ENCODE measurements at regions not wholly inside any gene's neighbourhood (a gene's known extent, or its start where the extent isn't known, plus 50 kb on each side); places are given as distances from the start of the nearest gene placed in this dataset.

GRCh38 chr14:23712287-23712686 is 76.1 kb downstream of the DHRS2 start:
- H3K36me3 ChIP-seq (ENCODE audit: control insufficient read depth, insufficient read depth, low read length) = no peaks in the 10 kb centered on the region
- no peaks in the 10 kb centered on the region for H3K4me1 ChIP-seq
- Mint-ChIP-seq H3K9me3 (ENCODE audit: unreplicated experiment) (peaks cover 12% of the 10 kb centered on the region), H3K36me3 (ENCODE audit: insufficient read depth, unreplicated experiment) (no peaks in the 10 kb centered on the region), H3K27me3 (ENCODE audit: insufficient read depth, unreplicated experiment) (peaks cover 3% of the 10 kb centered on the region), H3K27ac (ENCODE audit: unreplicated experiment) (no peak overlapping the region), H3K4me3 (ENCODE audit: unreplicated experiment) (no peak overlapping the region), H3K4me1 (ENCODE audit: low read depth, unreplicated experiment) (no peaks in the 10 kb centered on the region)
- H3K4me3 ChIP-seq (ENCODE audit: low read depth, low read length) = no peak overlapping the region
- no peak for DNase-seq
- CTCF ChIA-PET = no interaction called here
- H3K9me3 ChIP-seq = no peaks in the 10 kb centered on the region; the same call in 1 of the 2 replicates
- no peaks in the 10 kb centered on the region for H3K27me3 ChIP-seq (replicated peaks; ENCODE audit: control insufficient read depth, insufficient read depth, low read length)
- BruUV-seq (replicated peaks) = no TSS peak
- intact Hi-C loops (cut with micrococcal nuclease; ENCODE audit: unreplicated experiment) = no loop called here
- TF ChIP-seq, protein P1, sequence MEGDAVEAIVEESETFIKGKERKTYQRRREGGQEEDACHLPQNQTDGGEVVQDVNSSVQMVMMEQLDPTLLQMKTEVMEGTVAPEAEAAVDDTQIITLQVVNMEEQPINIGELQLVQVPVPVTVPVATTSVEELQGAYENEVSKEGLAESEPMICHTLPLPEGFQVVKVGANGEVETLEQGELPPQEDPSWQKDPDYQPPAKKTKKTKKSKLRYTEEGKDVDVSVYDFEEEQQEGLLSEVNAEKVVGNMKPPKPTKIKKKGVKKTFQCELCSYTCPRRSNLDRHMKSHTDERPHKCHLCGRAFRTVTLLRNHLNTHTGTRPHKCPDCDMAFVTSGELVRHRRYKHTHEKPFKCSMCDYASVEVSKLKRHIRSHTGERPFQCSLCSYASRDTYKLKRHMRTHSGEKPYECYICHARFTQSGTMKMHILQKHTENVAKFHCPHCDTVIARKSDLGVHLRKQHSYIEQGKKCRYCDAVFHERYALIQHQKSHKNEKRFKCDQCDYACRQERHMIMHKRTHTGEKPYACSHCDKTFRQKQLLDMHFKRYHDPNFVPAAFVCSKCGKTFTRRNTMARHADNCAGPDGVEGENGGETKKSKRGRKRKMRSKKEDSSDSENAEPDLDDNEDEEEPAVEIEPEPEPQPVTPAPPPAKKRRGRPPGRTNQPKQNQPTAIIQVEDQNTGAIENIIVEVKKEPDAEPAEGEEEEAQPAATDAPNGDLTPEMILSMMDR (IDR thresholded peaks at IDR 0.05; ENCODE audit: insufficient read depth in 1 of 2, low read depth in 1 of 2, low read length in 1 of 2, severe bottlenecking in 1 of 2, unreplicated experiment in 1 of 2) = no peak
- POLR2A ChIA-PET = no interaction called here

DNA sequence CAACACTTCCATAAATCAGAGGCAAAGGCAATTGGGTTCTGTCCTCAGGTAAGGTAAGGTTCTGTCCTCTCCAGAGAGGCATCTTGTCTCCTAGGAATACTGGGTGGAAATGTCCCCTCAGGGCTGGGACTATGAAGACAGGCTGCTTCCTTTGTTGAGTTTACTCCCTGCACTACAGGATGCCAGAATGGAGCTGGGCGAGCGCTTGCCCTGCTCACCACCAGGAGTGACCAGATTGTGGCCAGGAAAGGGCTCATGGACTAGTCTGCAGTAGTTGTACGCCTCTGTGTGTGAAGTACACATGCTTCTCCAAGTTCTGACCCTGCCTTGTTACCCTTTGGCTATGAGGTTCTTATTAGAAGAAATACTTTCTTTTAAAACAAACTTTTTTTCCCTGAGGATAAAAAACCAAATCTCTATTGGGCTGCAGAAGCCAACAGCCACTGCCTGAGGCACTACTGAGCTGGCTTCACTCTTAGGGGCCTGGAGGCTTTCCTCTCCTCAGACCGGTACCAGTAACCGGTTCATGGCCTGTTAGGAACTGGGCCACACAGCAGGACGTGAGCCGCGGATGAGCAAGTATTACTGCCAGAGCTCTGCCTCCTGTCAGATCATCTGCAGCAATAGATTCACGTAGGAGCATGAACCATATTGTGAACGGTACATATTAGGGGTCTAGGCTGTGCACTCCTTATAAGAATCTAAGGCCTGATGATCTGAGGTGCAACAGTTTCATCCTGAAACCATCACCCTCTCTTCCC is 83.2 kb downstream of the DHRS2 start:
- Histone ChIP-seq H3K9me3 (no peaks in the 10 kb centered on the region), H3K4me3 (ENCODE audit: low read depth, low read length) (no peak overlapping the region), H3K27me3 (replicated peaks; ENCODE audit: control insufficient read depth, insufficient read depth, low read length) (no peaks in the 10 kb centered on the region; the same call in 1 of the 2 replicates), H3K4me1 (no peaks in the 10 kb centered on the region), H3K36me3 (ENCODE audit: control insufficient read depth, insufficient read depth, low read length) (no peaks in the 10 kb centered on the region)
- Mint-ChIP-seq H3K4me3 (ENCODE audit: unreplicated experiment) (no peak overlapping the region), H3K4me1 (ENCODE audit: low read depth, unreplicated experiment) (no peaks in the 10 kb centered on the region), H3K27me3 (ENCODE audit: insufficient read depth, unreplicated experiment) (peaks cover 8% of the 10 kb centered on the region), H3K9me3 (ENCODE audit: unreplicated experiment) (no peaks in the 10 kb centered on the region), H3K36me3 (ENCODE audit: insufficient read depth, unreplicated experiment) (no peaks in the 10 kb centered on the region), H3K27ac (ENCODE audit: unreplicated experiment) (no peak overlapping the region)
- no peak for DNase-seq
- BruUV-seq (replicated peaks) = no TSS peak
- CTCF ChIA-PET = interaction anchor here (0.6 kb wide), 1 partner anchor 36 kb away, joined by 3 read pairs; no protein-coding TSS in a partner anchor
- TF ChIP-seq, protein P1 (IDR thresholded peaks at IDR 0.05; ENCODE audit: insufficient read depth in 1 of 2, low read depth in 1 of 2, low read length in 1 of 2, severe bottlenecking in 1 of 2, unreplicated experiment in 1 of 2) = no peak
- POLR2A ChIA-PET = no interaction called here
- intact Hi-C loops (cut with micrococcal nuclease; ENCODE audit: unreplicated experiment) = no loop called here

DNA sequence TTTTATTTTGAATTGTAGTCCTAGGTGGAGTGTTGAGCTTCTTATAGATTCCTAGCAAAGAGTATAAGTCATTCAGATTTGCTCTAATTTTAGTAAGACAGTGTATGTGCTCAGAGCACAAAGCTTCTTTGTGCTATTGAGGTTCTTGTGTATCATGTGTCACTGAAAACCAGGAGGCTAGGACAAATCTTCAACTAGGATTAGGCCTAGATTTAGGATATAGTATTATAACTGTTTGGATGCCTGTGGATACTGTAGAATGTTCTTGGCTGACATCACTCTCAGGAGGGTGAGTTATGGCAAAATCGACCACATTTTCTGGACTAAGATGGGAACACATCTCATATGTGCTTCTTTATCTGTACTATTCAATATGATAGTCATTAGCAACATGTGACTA is 86.5 kb downstream of the DHRS2 start:
- no peak overlapping the region for H3K4me3 ChIP-seq (ENCODE audit: low read depth, low read length)
- no peaks in the 10 kb centered on the region for H3K36me3 ChIP-seq (ENCODE audit: control insufficient read depth, insufficient read depth, low read length)
- intact Hi-C loops (cut with micrococcal nuclease; ENCODE audit: unreplicated experiment) = no loop called here
- peaks cover 11% of the 10 kb centered on the region for H3K27me3 Mint-ChIP-seq (ENCODE audit: insufficient read depth, unreplicated experiment)
- no peaks in the 10 kb centered on the region; the same call in 1 of the 2 replicates for H3K27me3 ChIP-seq (replicated peaks; ENCODE audit: control insufficient read depth, insufficient read depth, low read length)
- DNase-seq = no peak
- no peaks in the 10 kb centered on the region for H3K4me1 Mint-ChIP-seq (ENCODE audit: low read depth, unreplicated experiment)
- H3K27ac Mint-ChIP-seq (ENCODE audit: unreplicated experiment) = no peak overlapping the region
- CTCF ChIA-PET = no interaction called here
- TF ChIP-seq, protein P1 (IDR thresholded peaks at IDR 0.05; ENCODE audit: insufficient read depth in 1 of 2, low read depth in 1 of 2, low read length in 1 of 2, severe bottlenecking in 1 of 2, unreplicated experiment in 1 of 2) = no peak
- POLR2A ChIA-PET = no interaction called here
- no peaks in the 10 kb centered on the region for H3K9me3 ChIP-seq
- no peaks in the 10 kb centered on the region for H3K36me3 Mint-ChIP-seq (ENCODE audit: insufficient read depth, unreplicated experiment)
- no TSS peak for BruUV-seq (replicated peaks)
- H3K4me3 Mint-ChIP-seq (ENCODE audit: unreplicated experiment) = no peak overlapping the region
- no peaks in the 10 kb centered on the region for H3K4me1 ChIP-seq
- no peaks in the 10 kb centered on the region for H3K9me3 Mint-ChIP-seq (ENCODE audit: unreplicated experiment)

All from Caco-2 (cell line).